ENCODE measurements at regions not wholly inside any gene's neighbourhood (a gene's known extent, or its start where the extent isn't known, plus 50 kb on each side); places are given as distances from the start of the nearest gene placed in this dataset.

DNA sequence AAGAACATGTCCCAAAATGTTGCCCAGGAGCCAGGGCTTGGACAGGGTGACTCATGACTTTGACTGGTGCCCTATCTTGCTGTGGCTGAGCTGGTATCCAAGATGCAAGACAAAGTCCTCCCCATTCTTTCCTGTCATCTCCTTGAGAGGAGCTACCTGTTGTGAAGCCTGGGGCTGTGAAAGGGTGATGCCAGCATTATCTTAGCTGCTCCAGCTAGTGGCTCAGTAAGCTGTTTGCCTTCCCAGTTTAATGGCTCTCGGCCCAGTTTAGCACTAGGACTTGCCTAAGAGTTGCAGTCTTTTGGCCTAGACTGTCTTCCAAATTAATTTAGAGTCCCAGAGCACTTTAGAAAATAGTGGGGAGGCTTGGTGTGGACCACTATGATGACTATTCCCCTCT, 424.3 kb upstream of the NRG3 start:
- TF ChIP-seq, protein P1, sequence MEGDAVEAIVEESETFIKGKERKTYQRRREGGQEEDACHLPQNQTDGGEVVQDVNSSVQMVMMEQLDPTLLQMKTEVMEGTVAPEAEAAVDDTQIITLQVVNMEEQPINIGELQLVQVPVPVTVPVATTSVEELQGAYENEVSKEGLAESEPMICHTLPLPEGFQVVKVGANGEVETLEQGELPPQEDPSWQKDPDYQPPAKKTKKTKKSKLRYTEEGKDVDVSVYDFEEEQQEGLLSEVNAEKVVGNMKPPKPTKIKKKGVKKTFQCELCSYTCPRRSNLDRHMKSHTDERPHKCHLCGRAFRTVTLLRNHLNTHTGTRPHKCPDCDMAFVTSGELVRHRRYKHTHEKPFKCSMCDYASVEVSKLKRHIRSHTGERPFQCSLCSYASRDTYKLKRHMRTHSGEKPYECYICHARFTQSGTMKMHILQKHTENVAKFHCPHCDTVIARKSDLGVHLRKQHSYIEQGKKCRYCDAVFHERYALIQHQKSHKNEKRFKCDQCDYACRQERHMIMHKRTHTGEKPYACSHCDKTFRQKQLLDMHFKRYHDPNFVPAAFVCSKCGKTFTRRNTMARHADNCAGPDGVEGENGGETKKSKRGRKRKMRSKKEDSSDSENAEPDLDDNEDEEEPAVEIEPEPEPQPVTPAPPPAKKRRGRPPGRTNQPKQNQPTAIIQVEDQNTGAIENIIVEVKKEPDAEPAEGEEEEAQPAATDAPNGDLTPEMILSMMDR (IDR thresholded peaks at IDR 0.05): no peak
- no peak for TF ChIP-seq POLR2A (IDR thresholded peaks at IDR 0.05)
